ENCODE measurements at regions not wholly inside any gene's neighbourhood (a gene's known extent, or its start where the extent isn't known, plus 50 kb on each side); places are given as distances from the start of the nearest gene placed in this dataset.

- no peak overlapping the region for H3K4me3 ChIP-seq (ENCODE audit: extremely low read depth in 1 of 4, insufficient read depth in 2 of 4, low read depth in 3 of 4, low read length in 4 of 4)
- no peaks in the 10 kb centered on the region for H4K20me1 ChIP-seq (replicated peaks in 1 of 2; ENCODE audit: control insufficient read depth in 1 of 2, insufficient read depth in 2 of 2, low read length in 2 of 2)
- H4K91ac ChIP-seq (replicated peaks; ENCODE audit: insufficient read length, low read length) = no peak overlapping the region
- no peak overlapping the region for H3K23ac ChIP-seq (ENCODE audit: insufficient read length)
- no peaks in the 10 kb centered on the region for H3K23me2 ChIP-seq (ENCODE audit: low read depth, low read length)
- no peak overlapping the region for H3K27ac ChIP-seq (ENCODE audit: low read depth, low read length)
- POLR2A ChIA-PET (ENCODE audit: partially characterized antibody) = no interaction called here
- DNase-seq (ENCODE audit: low read depth in 1 of 2, low spot score in 2 of 2) (no peak), FAIRE-seq (no peak)
- H3K79me1 ChIP-seq (ENCODE audit: low read depth, low read length) = no peaks in the 10 kb centered on the region
- H3K36me3 ChIP-seq (ENCODE audit: control insufficient read depth in 2 of 4, insufficient read depth in 4 of 4, low read length in 3 of 4) = no peaks in the 10 kb centered on the region
- no peak overlapping the region for H2BK15ac ChIP-seq (ENCODE audit: low read length)
- no peak overlapping the region for H3K9ac ChIP-seq (replicated peaks in 1 of 4; ENCODE audit: extremely low read depth in 1 of 4, low read depth in 3 of 4, low read length in 3 of 4)
- no peak overlapping the region for H3K4me2 ChIP-seq (ENCODE audit: insufficient read depth in 1 of 2, low read depth in 2 of 2, low read length in 2 of 2)
- no peak overlapping the region for H3K56ac ChIP-seq (replicated peaks; ENCODE audit: insufficient read length, low read depth, low read length)
- no peak overlapping the region for H4K8ac ChIP-seq (ENCODE audit: extremely low read depth, insufficient read depth, low read length)
- no peak overlapping the region for H3K4ac ChIP-seq (replicated peaks; ENCODE audit: insufficient read length, low read depth, low read length)
- no peak overlapping the region for H3K14ac ChIP-seq (ENCODE audit: insufficient read length)
- no peaks in the 10 kb centered on the region for H3K79me2 ChIP-seq (ENCODE audit: control insufficient read depth in 1 of 2, insufficient read depth in 2 of 2, low read length in 2 of 2)
- CTCF ChIA-PET (ENCODE audit: partially characterized antibody) = interaction anchor here (1.2 kb wide), 1 partner anchor 12 kb away, joined by 3 read pairs; no protein-coding TSS in a partner anchor
- no peaks in the 10 kb centered on the region for H3K27me3 ChIP-seq (replicated peaks in 1 of 4; ENCODE audit: control insufficient read depth in 3 of 4, extremely low read depth in 1 of 4, insufficient read depth in 3 of 4, low read length in 3 of 4)
- H3K4me1 ChIP-seq (replicated peaks in 1 of 4; ENCODE audit: control insufficient read depth in 3 of 4, insufficient read depth in 4 of 4, low read length in 3 of 4) = no peaks in the 10 kb centered on the region
- H2BK5ac ChIP-seq (ENCODE audit: low read depth, low read length) = no peak overlapping the region
- no peak overlapping the region for H2BK20ac ChIP-seq (ENCODE audit: low read length)
- H3K9me3 ChIP-seq (ENCODE audit: insufficient read depth in 2 of 2, low read depth in 1 of 2, low read length in 1 of 2) = no peaks in the 10 kb centered on the region
- no peak overlapping the region for H3K18ac ChIP-seq (ENCODE audit: extremely low read depth, low read length)
- WGBS, 2 experiments (ENCODE audit: extremely low coverage in 1 of 2, insufficient coverage in 1 of 2, insufficient read length in 1 of 2, insufficient replicate concordance in 2 of 2, low coverage in 1 of 2, low lambda C conversion rate in 2 of 2, missing lambda C conversion rate in 1 of 2) = 90% methylated on average over 2 of the region's 2 CpGs; no CpG with 5 or more reads in 1 of the 2 experiments
- no peak overlapping the region for H2BK12ac ChIP-seq (ENCODE audit: low read depth, low read length)
- no peak overlapping the region for H2AK5ac ChIP-seq (ENCODE audit: low read depth, low read length)
- H2AFZ ChIP-seq (ENCODE audit: low read length) = no peak overlapping the region
- no peak overlapping the region for H4K5ac ChIP-seq (ENCODE audit: insufficient read length, low read depth, low read length)
- H2BK120ac ChIP-seq (replicated peaks; ENCODE audit: low read depth, low read length) = no peak overlapping the region
- TF ChIP-seq SUZ12 (IDR thresholded peaks at IDR 0.05; ENCODE audit: low read length) (no peak), POLR2A (IDR thresholded peaks at IDR 0.05; ENCODE audit: control extremely low read depth in 1 of 2, low read depth in 2 of 2, low read length in 2 of 2) (no peak), CTBP2 (IDR thresholded peaks at IDR 0.05; ENCODE audit: borderline replicate concordance, insufficient read depth, insufficient read length, low read length) (no peak), POU5F1 (IDR thresholded peaks at IDR 0.05; ENCODE audit: low read depth, low read length) (no peak), CEBPB (IDR thresholded peaks at IDR 0.05; ENCODE audit: low read depth, low read length) (no peak), CHD2 (IDR thresholded peaks at IDR 0.05; ENCODE audit: low read length) (no peak), EGR1 (IDR thresholded peaks at IDR 0.05; ENCODE audit: borderline replicate concordance, low read depth, low read length) (no peak), SRF (IDR thresholded peaks at IDR 0.05; ENCODE audit: low read depth, low read length) (no peak), ATF3 (IDR thresholded peaks at IDR 0.05; ENCODE audit: insufficient read depth, low read depth, low read length) (no peak), RBBP5 (IDR thresholded peaks at IDR 0.05; ENCODE audit: borderline replicate concordance, low read depth, low read length) (no peak), RNF2 (IDR thresholded peaks at IDR 0.05; ENCODE audit: borderline replicate concordance, low read depth, low read length, missing control alignments, poor library complexity, severe bottlenecking) (no peak), CREB1 (IDR thresholded peaks at IDR 0.05) (no peak)
These were observed 1642.4 kb upstream of the SLC39A10 start for GRCh38 chr2:194014639-194015038.
